Ectodermal cell (in vitro differentiated cells): ENCODE measurements at regions not wholly inside any gene's neighbourhood (a gene's known extent, or its start where the extent isn't known, plus 50 kb on each side); places are given as distances from the start of the nearest gene placed in this dataset.

Experiments
- H3K27ac ChIP-seq: 2 replicates; pipeline ENCODE4 v1.7.0; 2013; ENCODE audit warnings: mild to moderate bottlenecking, low read depth, low read length; ENCODE audit not compliant: insufficient read depth, poor library complexity, severe bottlenecking
- H3K27me3 ChIP-seq: 2 replicates; pipeline ENCODE4 v1.7.0; 2013; ENCODE audit warnings: mild to moderate bottlenecking, low read length; ENCODE audit not compliant: insufficient read depth, control insufficient read depth, poor library complexity, severe bottlenecking
- H3K36me3 ChIP-seq: one replicate; pipeline ENCODE4 v1.7.0; 2013; ENCODE audit warnings: low read length; ENCODE audit not compliant: control insufficient read depth, insufficient read depth
- H3K4me1 ChIP-seq: one replicate; pipeline ENCODE4 v1.7.0; 2013; ENCODE audit warnings: low read length; ENCODE audit not compliant: control insufficient read depth, insufficient read depth
- H3K4me3 ChIP-seq: 2 replicates; pipeline ENCODE4 v1.7.0; 2013; ENCODE audit warnings: low read depth, low read length, control low read depth; ENCODE audit not compliant: insufficient read depth
- H3K9me3 ChIP-seq: 2 replicates; pipeline ENCODE4 v1.7.0; 2013; ENCODE audit warnings: mild to moderate bottlenecking, low read length, moderate library complexity; ENCODE audit not compliant: control insufficient read depth
- WGBS, 2 experiments: methylation state at CpG; one replicate each; pipeline ENCODE4 v1.1.7; 2013; ENCODE audit warnings: missing lambda C conversion rate in 2 of 2; 5-methylcytosine and 5-hydroxymethylcytosine counted together

- H3K36me3 ChIP-seq = no peaks in the 10 kb centered on the region
- H3K9me3 ChIP-seq = no peaks in the 10 kb centered on the region
- H3K4me1 ChIP-seq = peaks cover 9% of the 10 kb centered on the region
- no peak overlapping the region for H3K27ac ChIP-seq
- H3K4me3 ChIP-seq = no peak overlapping the region
- no peaks in the 10 kb centered on the region for H3K27me3 ChIP-seq
- WGBS, 2 experiments = 92 to 94% methylated on average over 5 of the region's 5 CpGs
Measured at GRCh38 chr10:62726142-62726541, 78.4 kb upstream of the ADO start.

GRCh38 chr10:62726638-62727037 lies 77.9 kb upstream of the ADO start:
- Histone ChIP-seq H3K27me3 (no peaks in the 10 kb centered on the region), H3K36me3 (no peaks in the 10 kb centered on the region), H3K27ac (no peak overlapping the region), H3K4me3 (no peak overlapping the region), H3K9me3 (no peaks in the 10 kb centered on the region), H3K4me1 (peaks cover 9% of the 10 kb centered on the region)
- 92 to 100% methylated on average over 1 to 2 of the region's 2 CpGs for WGBS, 2 experiments

- H3K4me1 ChIP-seq = peaks cover 9% of the 10 kb centered on the region
- H3K27ac ChIP-seq = no peak overlapping the region
- H3K4me3 ChIP-seq = no peak overlapping the region
- no peaks in the 10 kb centered on the region for H3K27me3 ChIP-seq
- no peaks in the 10 kb centered on the region for H3K9me3 ChIP-seq
- WGBS, 2 experiments = 89 to 94% methylated on average over 2 of the region's 2 CpGs
- no peaks in the 10 kb centered on the region for H3K36me3 ChIP-seq
Measured at GRCh38 chr10:62727934-62728333, 76.6 kb upstream of the ADO start.

- Histone ChIP-seq H3K4me3 (no peak overlapping the region), H3K4me1 (peaks cover 9% of the 10 kb centered on the region), H3K27me3 (no peaks in the 10 kb centered on the region), H3K36me3 (no peaks in the 10 kb centered on the region), H3K9me3 (no peaks in the 10 kb centered on the region), H3K27ac (no peak overlapping the region)
- WGBS, 2 experiments = 92 to 100% methylated on average over 1 of the region's 1 CpG
Measured at GRCh38 chr10:62728479-62728878, 76.0 kb upstream of the ADO start.

GRCh38 chr10:62732841-62733653 lies 71.5 kb upstream of the ADO start:
- Histone ChIP-seq H3K4me3 (no peak overlapping the region), H3K9me3 (no peaks in the 10 kb centered on the region), H3K36me3 (no peaks in the 10 kb centered on the region), H3K4me1 (peaks cover 9% of the 10 kb centered on the region), H3K27me3 (no peaks in the 10 kb centered on the region), H3K27ac (no peak overlapping the region)
- WGBS, 2 experiments = 97 to 99% methylated on average over 7 of the region's 7 CpGs

GRCh38 chr10:62733654-62734293 lies 70.7 kb upstream of the ADO start:
- Histone ChIP-seq H3K27ac (no peak overlapping the region), H3K9me3 (no peaks in the 10 kb centered on the region), H3K27me3 (no peaks in the 10 kb centered on the region), H3K4me1 (peaks cover 8% of the 10 kb centered on the region), H3K4me3 (no peak overlapping the region), H3K36me3 (no peaks in the 10 kb centered on the region)
- 93 to 96% methylated on average over 4 of the region's 4 CpGs for WGBS, 2 experiments

GRCh38 chr10:62734781-62735463 lies 69.6 kb upstream of the ADO start:
- 94 to 97% methylated on average over 6 of the region's 7 CpGs for WGBS, 2 experiments
- Histone ChIP-seq H3K4me1 (no peaks in the 10 kb centered on the region), H3K9me3 (no peaks in the 10 kb centered on the region), H3K36me3 (no peaks in the 10 kb centered on the region), H3K27me3 (no peaks in the 10 kb centered on the region), H3K4me3 (no peak overlapping the region), H3K27ac (no peak overlapping the region)

- Histone ChIP-seq H3K4me3 (no peak overlapping the region), H3K27me3 (no peaks in the 10 kb centered on the region), H3K4me1 (no peaks in the 10 kb centered on the region), H3K9me3 (no peaks in the 10 kb centered on the region), H3K27ac (no peak overlapping the region), H3K36me3 (no peaks in the 10 kb centered on the region)
- WGBS, 2 experiments = 93 to 95% methylated on average over 2 of the region's 2 CpGs
Measured at GRCh38 chr10:62735464-62736167, 68.9 kb upstream of the ADO start.

- 92% methylated on average over 2 of the region's 2 CpGs for WGBS, 2 experiments
- Histone ChIP-seq H3K36me3 (no peaks in the 10 kb centered on the region), H3K27me3 (no peaks in the 10 kb centered on the region), H3K27ac (no peak overlapping the region), H3K9me3 (no peaks in the 10 kb centered on the region), H3K4me3 (no peak overlapping the region), H3K4me1 (no peaks in the 10 kb centered on the region)
Measured at GRCh38 chr10:62736168-62736546, 68.4 kb upstream of the ADO start.

GRCh38 chr10:62738916-62739315 lies 65.6 kb upstream of the ADO start:
- Histone ChIP-seq H3K9me3 (no peaks in the 10 kb centered on the region), H3K4me1 (no peaks in the 10 kb centered on the region), H3K36me3 (no peaks in the 10 kb centered on the region), H3K27ac (no peak overlapping the region), H3K4me3 (no peak overlapping the region), H3K27me3 (no peaks in the 10 kb centered on the region)
- WGBS, 2 experiments = 60 to 61% methylated on average over 3 of the region's 3 CpGs
